Activated CD8-positive, alpha-beta T cell treated with anti-CD3 and anti-CD28 coated beads for 36 hours (primary cell): ENCODE measurements at regions not wholly inside any gene's neighbourhood (a gene's known extent, or its start where the extent isn't known, plus 50 kb on each side); places are given as distances from the start of the nearest gene placed in this dataset.
"Not testable (repeated sequence)": the region's sequence is repeated elsewhere in the genome, so short reads cannot be mapped to it uniquely, and the experiment has no call there.

ENCODE experiments used
- ATAC-seq: fragments of 200-7000 bp; cut with Tn5 transposase; one replicate; pipeline ENCODE4 v1.10.0; 2021; ENCODE audit warnings: mild to moderate bottlenecking, moderate library complexity
- CTCF ChIA-PET: fragments of 350-600 bp; sonication (Branson Sonifier 250); formaldehyde crosslinking; loops from one replicate; lab custom pipeline; 2021; ENCODE audit warnings: antibody characterized with exemption; lab: Charles Lee
- POLR2A ChIA-PET: fragments of 350-600 bp; sonication (Branson Sonifier 250); formaldehyde crosslinking; loops from one replicate; lab custom pipeline; 2021; ENCODE audit warnings: antibody characterized with exemption; lab: Charles Lee
- DNase-seq: peaks from one replicate; pipeline ENCODE4 v3.0.0-alpha.2; 2020
- H3K27ac Mint-ChIP-seq: one replicate; pipeline ENCODE4 v1.8.0; 2021; ENCODE audit warnings: mild to moderate bottlenecking, mixed read lengths
- H3K27me3 Mint-ChIP-seq: one replicate; pipeline ENCODE4 v1.8.0; 2021; ENCODE audit warnings: mixed read lengths
- H3K36me3 Mint-ChIP-seq: one replicate; pipeline ENCODE4 v1.8.0; 2021; ENCODE audit warnings: low read depth, mixed read lengths
- H3K4me1 Mint-ChIP-seq: one replicate; pipeline ENCODE4 v1.8.0; 2021; ENCODE audit warnings: low read depth, mixed read lengths
- H3K4me3 Mint-ChIP-seq: one replicate; pipeline ENCODE4 v1.8.0; 2021; ENCODE audit warnings: mild to moderate bottlenecking, moderate library complexity, mixed read lengths
- H3K9me3 Mint-ChIP-seq: one replicate; pipeline ENCODE4 v1.8.0; 2021; ENCODE audit warnings: mixed read lengths
- CTCF ChIP-seq: fragments of 200-600 bp; IDR thresholded peaks from one replicate; pipeline ENCODE4 v1.8.0; 2022; ENCODE audit warnings: antibody characterized with exemption, mild to moderate bottlenecking
- intact Hi-C: fragments of 100-400 bp; cut with micrococcal nuclease; formaldehyde crosslinking; loops from one replicate; pipeline ENCODE4 v1.10.0; 2022

- H3K36me3 Mint-ChIP-seq, result no peaks in the 10 kb centered on the region
Observed at GRCh38 chr1:224559981-224560728, 56.0 kb upstream of the CNIH3 start.

GRCh38 chr1:224562881-224563280 is 53.2 kb upstream of the CNIH3 start:
- intact Hi-C loops, POLR2A ChIA-PET, H3K4me3 Mint-ChIP-seq, H3K27ac Mint-ChIP-seq, H3K4me1 Mint-ChIP-seq, ATAC-seq, H3K36me3 Mint-ChIP-seq, DNase-seq, CTCF ChIA-PET, H3K9me3 Mint-ChIP-seq, H3K27me3 Mint-ChIP-seq: not testable (repeated sequence)

More at GRCh38 chr1:224559981-224560728, 56.0 kb upstream of the CNIH3 start:
- DNase-seq (no peak), ATAC-seq (no peak)
- no peak overlapping the region for H3K27ac Mint-ChIP-seq
- no peaks in the 10 kb centered on the region for H3K9me3 Mint-ChIP-seq
- POLR2A ChIA-PET, result no interaction called here
- intact Hi-C loops, result no loop called here
- no peak for TF ChIP-seq CTCF
- H3K4me3 Mint-ChIP-seq, result no peak overlapping the region
- H3K4me1 Mint-ChIP-seq, result no peaks in the 10 kb centered on the region
- no peaks in the 10 kb centered on the region for H3K27me3 Mint-ChIP-seq
- CTCF ChIA-PET, result no interaction called here

GRCh38 chr1:224563666-224564065 is 52.5 kb upstream of the CNIH3 start:
- ATAC-seq, result no peak
- Mint-ChIP-seq H3K27ac (no peak overlapping the region), H3K4me3 (no peak overlapping the region), H3K4me1 (no peaks in the 10 kb centered on the region), H3K36me3 (no peaks in the 10 kb centered on the region), H3K27me3 (no peaks in the 10 kb centered on the region), H3K9me3 (no peaks in the 10 kb centered on the region)
- no peak for TF ChIP-seq CTCF
- ChIA-PET CTCF (no interaction called here), POLR2A (no interaction called here)
- DNase-seq, result no peak
- intact Hi-C loops, result no loop called here

- POLR2A ChIA-PET, result no interaction called here
- intact Hi-C loops, result no loop called here
- H3K4me1 Mint-ChIP-seq, result no peaks in the 10 kb centered on the region
Observed at GRCh38 chr1:224564454-224565084, 51.5 kb upstream of the CNIH3 start.

GRCh38 chr1:224565186-224565585 is 50.9 kb upstream of the CNIH3 start:
- H3K27me3 Mint-ChIP-seq, result no peaks in the 10 kb centered on the region
- ATAC-seq (no peak), DNase-seq (no peak)
- H3K36me3 Mint-ChIP-seq, result no peaks in the 10 kb centered on the region
- no peaks in the 10 kb centered on the region for H3K9me3 Mint-ChIP-seq
- POLR2A ChIA-PET, result no interaction called here
- TF ChIP-seq CTCF, result no peak
- H3K27ac Mint-ChIP-seq, result no peak overlapping the region
- H3K4me3 Mint-ChIP-seq, result no peak overlapping the region
- intact Hi-C loops, result no loop called here
- H3K4me1 Mint-ChIP-seq, result no peaks in the 10 kb centered on the region
- CTCF ChIA-PET, result no interaction called here

More at GRCh38 chr1:224564454-224565084, 51.5 kb upstream of the CNIH3 start:
- Mint-ChIP-seq H3K27me3 (no peaks in the 10 kb centered on the region), H3K9me3 (no peaks in the 10 kb centered on the region), H3K36me3 (no peaks in the 10 kb centered on the region), H3K4me3 (no peak overlapping the region), H3K27ac (no peak overlapping the region)
- no peak for TF ChIP-seq CTCF
- no peak for DNase-seq
- CTCF ChIA-PET, result no interaction called here
- no peak for ATAC-seq
